GM12878 (cell line): ENCODE measurements at regions not wholly inside any gene's neighbourhood (a gene's known extent, or its start where the extent isn't known, plus 50 kb on each side); places are given as distances from the start of the nearest gene placed in this dataset.

Experiments
- ATAC-seq: fragments of 200-7000 bp; cut with Tn5 transposase; 3 replicates; pipeline ENCODE4 v1.9.1; 2020; ENCODE audit warnings: mild to moderate bottlenecking, moderate library complexity
- BruUV-seq: library from RNA; stranded (reverse); fragments of 400-500 nt; replicated peaks from 2 replicates; lab custom pipeline; 2021; lab: Mats Ljungman, UMichigan
- CTCF ChIA-PET: fragments of 300-600 bp; sonication (Branson Sonifier 250); formaldehyde crosslinking; extraction: SDS; loops from one replicate; lab custom pipeline; 2021; ENCODE audit warnings: inconsistent platforms; lab: Yijun Ruan, JAX
- POLR2A ChIA-PET: fragments of 350-600 bp; formaldehyde crosslinking; extraction: SDS; loops from one replicate; lab custom pipeline; 2021; ENCODE audit warnings: inconsistent platforms; lab: Charles Lee
- RAD21 ChIA-PET: fragments of 300-600 bp; sonication (Branson Sonifier 250); formaldehyde crosslinking; loops from one replicate; lab custom pipeline; 2023; ENCODE audit warnings: antibody characterized with exemption; ENCODE audit not compliant: unreplicated experiment; lab: Charles Lee
- SMC1A ChIA-PET: fragments of 300-600 bp; sonication (Branson Sonifier 250); formaldehyde crosslinking; loops from one replicate; lab custom pipeline; 2023; ENCODE audit not compliant: unreplicated experiment, uncharacterized antibody; lab: Charles Lee
- DNase-seq: peaks from one replicate; pipeline ENCODE4 v3.0.0-alpha.2; 2011; ENCODE audit warnings: low read depth, low spot score
- FAIRE-seq: peaks from 3 replicates; lab custom pipeline; 2011; peaks lifted over from hg19 to GRCh38; lab: Jason Lieb, UNC
- H2AFZ ChIP-seq: 2 replicates; pipeline ENCODE4 v1.6.0; 2011; ENCODE audit warnings: low read depth, low read length, control low read depth; ENCODE audit not compliant: control insufficient read depth
- H3K27ac ChIP-seq: 2 replicates; pipeline ENCODE4 v1.5.1; 2011; ENCODE audit warnings: control low read depth; ENCODE audit not compliant: control insufficient read depth, insufficient read depth
- H3K27me3 ChIP-seq, 2 experiments: replicated peaks in 1 of 2; 2 replicates each; pipeline versions ENCODE4 v1.6.0 to v1.6.1; 2011; ENCODE audit warnings: low read length in 1 of 2; ENCODE audit not compliant: control insufficient read depth in 2 of 2, insufficient read depth in 2 of 2
- H3K36me3 ChIP-seq, 2 experiments: 2 replicates each; pipeline ENCODE4 v1.5.1; 2011; ENCODE audit warnings: low read length in 1 of 2; ENCODE audit not compliant: control insufficient read depth in 2 of 2, insufficient read depth in 2 of 2
- H3K4me1 ChIP-seq: 2 replicates; pipeline ENCODE4 v1.6.1; 2011; ENCODE audit warnings: mild to moderate bottlenecking, low read length, moderate library complexity, mixed read lengths; ENCODE audit not compliant: control insufficient read depth, insufficient read depth
- H3K4me2 ChIP-seq: 2 replicates; pipeline ENCODE4 v1.6.0; 2011; ENCODE audit warnings: control low read depth; ENCODE audit not compliant: control insufficient read depth, insufficient read depth
- H3K4me3 ChIP-seq: fragments of 200-600 bp; sonication (generic); 2 replicates; pipeline ENCODE4 v1.5.1; 2016
- H3K79me2 ChIP-seq: 2 replicates; pipeline ENCODE4 v1.6.0; 2011; ENCODE audit warnings: low read length; ENCODE audit not compliant: control insufficient read depth, insufficient read depth
- H3K9ac ChIP-seq: 2 replicates; pipeline ENCODE4 v1.8.0; 2011; ENCODE audit warnings: low read length, control low read depth, mixed read lengths; ENCODE audit not compliant: control insufficient read depth, insufficient read depth
- H3K9me3 ChIP-seq: replicated peaks from 3 replicates; pipeline ENCODE4 v1.5.1; 2011; ENCODE audit warnings: mild to moderate bottlenecking, low read length; ENCODE audit not compliant: control insufficient read depth, insufficient read depth
- H4K20me1 ChIP-seq: 2 replicates; pipeline ENCODE4 v1.6.0; 2011; ENCODE audit not compliant: control insufficient read depth, insufficient read depth
- BCL11A ChIP-seq: IDR thresholded peaks from 2 replicates; pipeline ENCODE4 v1.6.1; 2011; ENCODE audit warnings: low read depth, low read length
- BRCA1 ChIP-seq: IDR thresholded peaks from 2 replicates; pipeline ENCODE4 v1.6.1; 2011; ENCODE audit warnings: low read depth, low read length, improper control_type of control experiment
- CREM ChIP-seq: IDR thresholded peaks from 2 replicates; pipeline ENCODE4 v1.6.1; 2014; ENCODE audit warnings: antibody characterized with exemption, low read depth
- E2F8 ChIP-seq: fragments of 450-650 bp; IDR thresholded peaks from 2 replicates; pipeline ENCODE4 v1.6.1; 2018; ENCODE audit warnings: mild to moderate bottlenecking, low read depth, moderate library complexity; ENCODE audit not compliant: partially characterized antibody
- ESRRA ChIP-seq: IDR thresholded peaks from 2 replicates; pipeline ENCODE4 v1.6.1; 2012; ENCODE audit warnings: mild to moderate bottlenecking, low read length, improper control_type of control experiment
- ETV6 ChIP-seq, 2 experiments: fragments of 450-650 bp in 1 of 2; IDR thresholded peaks in 1 of 2; conservative IDR thresholded peaks in 1 of 2; 2 replicates each; pipeline ENCODE4 v1.6.1; 2014; ENCODE audit warnings: antibody characterized with exemption in 1 of 2, borderline replicate concordance in 1 of 2, low read depth in 1 of 2, mild to moderate bottlenecking in 1 of 2, moderate library complexity in 1 of 2
- HDAC6 ChIP-seq: fragments of 200-600 bp; sonication (generic); IDR thresholded peaks from one replicate; pipeline ENCODE4 v1.8.0; 2017; ENCODE audit warnings: antibody characterized with exemption; ENCODE audit not compliant: unreplicated experiment
- HSF1 ChIP-seq: fragments of 150-350 bp; IDR thresholded peaks from 2 replicates; pipeline ENCODE4 v1.6.1; 2014; ENCODE audit warnings: mild to moderate bottlenecking, low read depth, low read length
- MEF2A ChIP-seq: IDR thresholded peaks from 2 replicates; pipeline ENCODE4 v1.6.1; 2011; ENCODE audit warnings: low read depth, mild to moderate bottlenecking, low read length, moderate library complexity; ENCODE audit not compliant: insufficient read depth
- MTA3 ChIP-seq: IDR thresholded peaks from 2 replicates; pipeline ENCODE4 v1.6.1; 2012; ENCODE audit warnings: low read length, inconsistent platforms, borderline replicate concordance
- MYC ChIP-seq: IDR thresholded peaks from 2 replicates; pipeline ENCODE4 v1.6.1; 2011; ENCODE audit warnings: mild to moderate bottlenecking, low read length, moderate library complexity, inconsistent platforms; ENCODE audit not compliant: insufficient read depth, insufficient replicate concordance, insufficient read length, severe bottlenecking
- NFIC ChIP-seq: IDR thresholded peaks from 2 replicates; pipeline ENCODE4 v1.6.1; 2012; ENCODE audit warnings: low read depth, mild to moderate bottlenecking, inconsistent platforms, low read length, moderate library complexity
- NR2F1 ChIP-seq: fragments of 450-650 bp; conservative IDR thresholded peaks from 2 replicates; pipeline ENCODE4 v1.6.1; 2017; ENCODE audit warnings: mild to moderate bottlenecking
- RAD21 ChIP-seq: IDR thresholded peaks from 2 replicates; pipeline ENCODE4 v1.6.1; 2011; ENCODE audit warnings: mild to moderate bottlenecking, low read depth, low read length, moderate library complexity; ENCODE audit not compliant: insufficient read depth
- RUNX3 ChIP-seq: IDR thresholded peaks from 2 replicates; pipeline ENCODE4 v1.6.1; 2012; ENCODE audit warnings: low read length, inconsistent platforms
- SUZ12 ChIP-seq: fragments of 200-600 bp; sonication (generic); IDR thresholded peaks from one replicate; pipeline ENCODE4 v1.6.1; 2018; ENCODE audit warnings: antibody characterized with exemption, mild to moderate bottlenecking; ENCODE audit not compliant: unreplicated experiment
- ZNF207 ChIP-seq: fragments of 450-650 bp; IDR thresholded peaks from 2 replicates; pipeline ENCODE4 v1.6.1; 2014; ENCODE audit warnings: antibody characterized with exemption, mild to moderate bottlenecking, borderline replicate concordance
- ZNF592 ChIP-seq: fragments of 450-650 bp; IDR thresholded peaks from 2 replicates; pipeline ENCODE4 v1.6.1; 2017; ENCODE audit warnings: mild to moderate bottlenecking, moderate library complexity
- WGBS: methylation state at CpG from one replicate; pipeline ENCODE4 v1.1.6; 2016; ENCODE audit warnings: low lambda C conversion rate; ENCODE audit not compliant: insufficient replicate concordance, insufficient coverage; ENCODE audit errors: missing lambda C conversion rate; 5-methylcytosine and 5-hydroxymethylcytosine counted together
- in situ Hi-C: fragments of 300-500 bp; cut with MboI; formaldehyde crosslinking; loops from 9 replicates; pipeline ENCODE4 v1.14.3; 2018; ENCODE audit warnings: mixed read lengths
- intact Hi-C: fragments of 100-400 bp; cut with micrococcal nuclease; formaldehyde crosslinking; loops from one replicate; pipeline ENCODE4 v1.14.2; 2022; ENCODE audit not compliant: unreplicated experiment

- in situ Hi-C loops: no loop called here
- no peak for TF ChIP-seq NFIC
- TF ChIP-seq ETV6 (conservative IDR thresholded peaks at IDR 0.05 in 1 of 2, IDR thresholded peaks at IDR 0.05 in 1 of 2; ENCODE audit: borderline replicate concordance in 1 of 2, low read depth in 1 of 2): no peak
- no peak for TF ChIP-seq E2F8
- no peak for TF ChIP-seq SUZ12
- TF ChIP-seq BRCA1: no peak
- 0 out of 2 replicates have a peak, but pooled peaks have one; percentile 33 for TF ChIP-seq MEF2A
- no peak for TF ChIP-seq MYC
- no peak for TF ChIP-seq ZNF592
- peak; percentile 69 for TF ChIP-seq RUNX3
- no peak for TF ChIP-seq HSF1
- TF ChIP-seq CREM: no peak
- TF ChIP-seq BCL11A: no peak
- no peak for TF ChIP-seq MTA3
- TF ChIP-seq ESRRA: no peak
- no peak for TF ChIP-seq RAD21
- no peak for TF ChIP-seq NR2F1
- TF ChIP-seq ZNF207: no peak
- TF ChIP-seq HDAC6: no peak
Observed at GRCh38 chr6:119902681-119903080, 553.1 kb upstream of the MAN1A1 start.

More at GRCh38 chr6:119902681-119903080, 553.1 kb upstream of the MAN1A1 start:
- H3K27ac ChIP-seq: no peak overlapping the region
- ChIA-PET SMC1A (no interaction called here), CTCF (no interaction called here), RAD21 (no interaction called here), POLR2A (no interaction called here)
- no peak overlapping the region for H3K4me3 ChIP-seq
- FAIRE-seq: no peak
- DNase-seq: no peak
- no peak overlapping the region for H2AFZ ChIP-seq
- no peaks in the 10 kb centered on the region for H3K4me1 ChIP-seq
- H3K27me3 ChIP-seq: 0 out of 4 replicates have a peak, but pooled peaks cover 0 to 3% of the 10 kb centered on the region in 2 experiments
- no peaks in the 10 kb centered on the region for H3K79me2 ChIP-seq
- H4K20me1 ChIP-seq: no peaks in the 10 kb centered on the region
- H3K9ac ChIP-seq: no peak overlapping the region
- no peaks in the 10 kb centered on the region for H3K9me3 ChIP-seq
- H3K36me3 ChIP-seq: no peaks in the 10 kb centered on the region
- intact Hi-C loops: no loop called here
- ATAC-seq: no peak
- H3K4me2 ChIP-seq: no peak overlapping the region
- WGBS: 0% methylated on average over 1 of the region's 1 CpG
- no TSS peak for BruUV-seq
